GM10266 (cell line): ENCODE measurements at regions not wholly inside any gene's neighbourhood (a gene's known extent, or its start where the extent isn't known, plus 50 kb on each side); places are given as distances from the start of the nearest gene placed in this dataset.
"Not testable (repeated sequence)": the region's sequence is repeated elsewhere in the genome, so short reads cannot be mapped to it uniquely, and the experiment has no call there.

Experiments used
- DNase-seq: peaks from one replicate; pipeline ENCODE4 v3.0.0; 2012; ENCODE audit errors: extremely low spot score
- CTCF ChIP-seq: IDR thresholded peaks from 2 replicates; pipeline ENCODE4 v1.5.1; 2012; ENCODE audit warnings: mild to moderate bottlenecking, low read depth; ENCODE audit not compliant: control insufficient read depth, insufficient read depth; ENCODE audit errors: missing control alignments

GRCh38 chr13:50493683-50494082, 349.8 kb downstream of the DLEU7 start:
- DNase-seq: no peak
- no peak for TF ChIP-seq CTCF

- DNase-seq: no peak
- TF ChIP-seq CTCF: no peak
Measured at GRCh38 chr13:50494138-50494537, 349.4 kb downstream of the DLEU7 start.

GRCh38 chr13:50503212-50503611, 340.3 kb downstream of the DLEU7 start:
- DNase-seq: not testable (repeated sequence)

- DNase-seq: no peak
- TF ChIP-seq CTCF: no peak
Measured at GRCh38 chr13:50509167-50509566, 334.3 kb downstream of the DLEU7 start.

GRCh38 chr13:50509771-50510441, 333.6 kb downstream of the DLEU7 start:
- no peak for DNase-seq
- TF ChIP-seq CTCF: no peak

GRCh38 chr13:50510885-50511545, 332.5 kb downstream of the DLEU7 start:
- not testable (repeated sequence) for DNase-seq

- peak; percentile 14 for DNase-seq
- no peak for TF ChIP-seq CTCF
Measured at GRCh38 chr13:50511877-50512341, 331.6 kb downstream of the DLEU7 start.

- DNase-seq: peak; percentile 59
- no peak for TF ChIP-seq CTCF
Measured at GRCh38 chr13:50512474-50513299, 330.8 kb downstream of the DLEU7 start.
